HG03025 (cell line): ENCODE measurements at regions not wholly inside any gene's neighbourhood (a gene's known extent, or its start where the extent isn't known, plus 50 kb on each side); places are given as distances from the start of the nearest gene placed in this dataset.
"Not testable (repeated sequence)": the region's sequence is repeated elsewhere in the genome, so short reads cannot be mapped to it uniquely, and the experiment has no call there.

Experiments used
- ATAC-seq: cut with Tn5 transposase; IDR thresholded peaks from one replicate; pipeline ENCODE4 v1.9.1; 2021; ENCODE audit warnings: mild to moderate bottlenecking, moderate library complexity; ENCODE audit not compliant: unreplicated experiment, low FRiP score

- not testable (repeated sequence) for ATAC-seq
Measured at GRCh38 chr9:33734941-33735835, 60.2 kb upstream of the PRSS3 start.

GRCh38 chr9:33737811-33738606 is 57.4 kb upstream of the PRSS3 start:
- ATAC-seq, result no peak

DNA sequence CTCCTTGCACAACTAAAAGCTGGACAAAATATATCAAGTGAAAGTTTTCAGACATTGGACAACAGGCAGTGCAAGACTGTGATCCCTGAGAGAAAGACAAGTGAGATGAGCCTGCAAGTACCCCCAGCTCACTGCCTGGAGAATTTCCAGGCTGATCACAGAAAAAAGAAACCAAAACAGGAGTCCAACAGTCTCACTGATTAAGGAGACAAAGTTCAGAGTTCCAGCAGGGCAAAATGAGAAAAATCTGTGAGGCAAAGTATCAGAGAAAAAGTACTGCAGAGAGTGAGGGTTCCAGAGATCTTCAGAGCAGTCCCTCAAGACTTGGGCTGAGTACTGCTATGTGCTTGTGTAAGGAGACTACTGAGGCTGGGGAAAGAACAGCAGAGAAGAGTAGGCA is 56.0 kb upstream of the PRSS3 start:
- ATAC-seq, result no peak

GRCh38 chr9:33740075-33740474 is 55.3 kb upstream of the PRSS3 start:
- no peak for ATAC-seq

GRCh38 chr9:33740958-33741357 is 54.4 kb upstream of the PRSS3 start:
- ATAC-seq, result not testable (repeated sequence)

GRCh38 chr9:33742051-33742450 is 53.3 kb upstream of the PRSS3 start:
- ATAC-seq, result no peak

DNA sequence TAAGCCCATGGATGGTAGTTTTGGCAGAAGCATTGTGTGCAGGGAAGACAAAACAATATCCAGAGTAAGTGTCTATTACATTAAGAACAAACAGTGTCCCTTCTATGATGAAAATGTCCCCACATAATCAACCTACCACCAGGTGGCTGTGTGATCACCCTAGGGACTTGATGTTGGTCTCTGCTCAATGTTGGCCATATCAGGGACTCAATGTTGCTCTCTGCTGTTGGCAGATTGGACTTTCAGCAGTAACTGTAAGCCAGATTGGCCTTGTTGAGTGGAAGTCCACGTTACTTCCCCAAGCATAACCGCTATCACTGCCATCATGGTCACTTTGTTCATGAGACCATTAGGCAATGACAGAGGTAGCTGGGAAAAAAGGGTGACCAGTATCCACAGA is 52.8 kb upstream of the PRSS3 start:
- no peak for ATAC-seq
